ENCODE measurements at regions not wholly inside any gene's neighbourhood (a gene's known extent, or its start where the extent isn't known, plus 50 kb on each side); places are given as distances from the start of the nearest gene placed in this dataset.

GRCh38 chr2:226174390-226174789 is 625.2 kb downstream of the IRS1 start:
- 91 to 96% (median 92%) methylated on average over 1 of the region's 1 CpG for WGBS, 4 donors
- Histone ChIP-seq H3K27ac (no peak overlapping the region), H3K4me3 (no peak overlapping the region), H3K36me3 (no peaks in the 10 kb centered on the region), H3K27me3 (no peaks in the 10 kb centered on the region), H3K4me1 (no peaks in the 10 kb centered on the region), H3K9me3 (peaks cover 0 to 30% (median 7%) of the 10 kb centered on the region in 12 donors)
- TF ChIP-seq, protein P1, sequence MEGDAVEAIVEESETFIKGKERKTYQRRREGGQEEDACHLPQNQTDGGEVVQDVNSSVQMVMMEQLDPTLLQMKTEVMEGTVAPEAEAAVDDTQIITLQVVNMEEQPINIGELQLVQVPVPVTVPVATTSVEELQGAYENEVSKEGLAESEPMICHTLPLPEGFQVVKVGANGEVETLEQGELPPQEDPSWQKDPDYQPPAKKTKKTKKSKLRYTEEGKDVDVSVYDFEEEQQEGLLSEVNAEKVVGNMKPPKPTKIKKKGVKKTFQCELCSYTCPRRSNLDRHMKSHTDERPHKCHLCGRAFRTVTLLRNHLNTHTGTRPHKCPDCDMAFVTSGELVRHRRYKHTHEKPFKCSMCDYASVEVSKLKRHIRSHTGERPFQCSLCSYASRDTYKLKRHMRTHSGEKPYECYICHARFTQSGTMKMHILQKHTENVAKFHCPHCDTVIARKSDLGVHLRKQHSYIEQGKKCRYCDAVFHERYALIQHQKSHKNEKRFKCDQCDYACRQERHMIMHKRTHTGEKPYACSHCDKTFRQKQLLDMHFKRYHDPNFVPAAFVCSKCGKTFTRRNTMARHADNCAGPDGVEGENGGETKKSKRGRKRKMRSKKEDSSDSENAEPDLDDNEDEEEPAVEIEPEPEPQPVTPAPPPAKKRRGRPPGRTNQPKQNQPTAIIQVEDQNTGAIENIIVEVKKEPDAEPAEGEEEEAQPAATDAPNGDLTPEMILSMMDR (IDR thresholded peaks at IDR 0.05) = no peak
- no peak for TF ChIP-seq POLR2A (IDR thresholded peaks at IDR 0.05)
- DNase-seq (no peak), ATAC-seq (no peak)
- intact Hi-C loops (cut with DNase I) = no loop called here

GRCh38 chr2:226172939-226173338 is 626.7 kb downstream of the IRS1 start:
- H3K27me3 ChIP-seq = no peaks in the 10 kb centered on the region
- WGBS, 4 donors = 86 to 94% (median 91%) methylated on average over 4 of the region's 4 CpGs
- TF ChIP-seq, protein P1 (IDR thresholded peaks at IDR 0.05) = no peak
- no peak for TF ChIP-seq POLR2A (IDR thresholded peaks at IDR 0.05)
- DNase-seq (no peak), ATAC-seq (no peak)
- H3K9me3 ChIP-seq = peaks cover 0 to 17% (median 3%) of the 10 kb centered on the region in 12 donors
- no peaks in the 10 kb centered on the region for H3K4me1 ChIP-seq
- no peaks in the 10 kb centered on the region for H3K36me3 ChIP-seq
- no peak overlapping the region for H3K4me3 ChIP-seq
- intact Hi-C loops (cut with DNase I) = no loop called here
- H3K27ac ChIP-seq = no peak overlapping the region

- Histone ChIP-seq H3K36me3 (no peaks in the 10 kb centered on the region), H3K27me3 (no peaks in the 10 kb centered on the region), H3K9me3 (peaks cover 0 to 10% (median 0%) of the 10 kb centered on the region in 12 donors), H3K4me3 (no peak overlapping the region), H3K27ac (no peak overlapping the region), H3K4me1 (no peaks in the 10 kb centered on the region)
- WGBS, 4 donors = 92 to 94% (median 93%) methylated on average over 4 of the region's 4 CpGs
- DNase-seq (no peak), ATAC-seq (no peak)
- intact Hi-C loops (cut with DNase I) = no loop called here
- TF ChIP-seq, protein P1 (IDR thresholded peaks at IDR 0.05) = no peak
- no peak for TF ChIP-seq POLR2A (IDR thresholded peaks at IDR 0.05)
Observed at GRCh38 chr2:226172309-226172708, 627.3 kb downstream of the IRS1 start.

DNA sequence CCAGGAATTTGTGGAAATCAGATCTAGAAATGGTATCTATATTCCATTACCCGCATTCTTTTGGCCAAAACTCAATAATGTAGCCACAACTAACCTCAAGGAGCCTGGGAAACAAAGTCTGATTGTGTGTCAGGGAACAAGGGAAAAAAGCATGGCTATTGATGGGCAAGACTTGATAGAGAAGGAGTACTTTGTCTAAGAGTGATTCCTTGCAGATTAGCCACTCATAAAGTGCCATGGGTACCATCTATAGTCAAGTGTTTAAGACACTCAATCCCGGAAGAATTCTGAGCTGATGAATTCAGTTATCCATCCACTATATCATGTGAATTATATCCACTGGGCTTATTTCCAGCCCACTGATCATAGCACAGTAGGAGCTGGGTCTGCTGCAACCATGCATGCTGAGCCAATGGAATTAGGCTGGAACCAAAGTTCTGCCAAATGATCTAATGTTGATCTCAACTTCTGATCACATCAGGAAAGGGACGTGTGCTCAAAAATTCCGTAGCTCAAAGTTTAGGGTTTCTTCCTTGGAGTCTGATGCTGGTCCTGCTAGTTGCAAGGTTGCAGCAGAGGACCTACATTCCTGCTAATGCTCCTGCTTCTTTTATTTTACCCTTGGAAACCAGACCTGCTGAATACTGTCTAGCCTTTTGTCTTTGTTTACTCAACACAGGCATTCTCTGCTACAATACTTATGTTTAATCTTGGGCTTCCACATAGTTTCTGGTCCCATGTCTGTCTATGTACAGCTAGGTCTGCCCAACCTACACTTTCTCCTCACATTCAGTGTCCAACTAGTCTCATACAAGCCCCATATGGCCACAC is 629.7 kb downstream of the IRS1 start:
- DNase-seq (no peak), ATAC-seq (no peak)
- TF ChIP-seq, protein P1 (IDR thresholded peaks at IDR 0.05) = no peak
- no peak for TF ChIP-seq POLR2A (IDR thresholded peaks at IDR 0.05)
- H3K36me3 ChIP-seq = no peaks in the 10 kb centered on the region
- H3K4me3 ChIP-seq = no peak overlapping the region
- 78 to 91% (median 86%) methylated on average over 4 of the region's 4 CpGs for WGBS, 4 donors
- no peaks in the 10 kb centered on the region for H3K9me3 ChIP-seq
- no peak overlapping the region for H3K27ac ChIP-seq
- H3K4me1 ChIP-seq = no peaks in the 10 kb centered on the region
- H3K27me3 ChIP-seq = no peaks in the 10 kb centered on the region
- intact Hi-C loops (cut with DNase I) = loop anchor here in 1 of 10 donors (2.0 kb wide), 1 partner anchor 57 kb away; no protein-coding TSS in a partner anchor

Measured in heart left ventricle (tissue), 16 donors.